ENCODE measurements at regions not wholly inside any gene's neighbourhood (a gene's known extent, or its start where the extent isn't known, plus 50 kb on each side); places are given as distances from the start of the nearest gene placed in this dataset.

- no peaks in the 10 kb centered on the region for H3K27me3 ChIP-seq
- no peak for DNase-seq (ENCODE audit: low spot score in 2 of 2)
- H3K36me3 ChIP-seq, result no peaks in the 10 kb centered on the region
- intact Hi-C loops (cut with DNase I; ENCODE audit: low total_unique reads), result no loop called here
- no peak overlapping the region for H3K4me3 ChIP-seq
- H3K9me3 ChIP-seq, result peaks cover 0 to 9% of the 10 kb centered on the region in 2 donors
- no peak overlapping the region for H3K27ac ChIP-seq
- no peaks in the 10 kb centered on the region for H3K4me1 ChIP-seq
- TF ChIP-seq CTCF (IDR thresholded peaks at IDR 0.05) (no peak), POLR2AphosphoS5 (IDR thresholded peaks at IDR 0.05) (no peak), POLR2A (IDR thresholded peaks at IDR 0.05) (no peak)
Observed at GRCh38 chr5:31090467-31090866, 103.0 kb upstream of the CDH6 start.

GRCh38 chr5:31086839-31087415 lies 106.6 kb upstream of the CDH6 start:
- TF ChIP-seq POLR2A (IDR thresholded peaks at IDR 0.05) (no peak), CTCF (IDR thresholded peaks at IDR 0.05) (no peak), POLR2AphosphoS5 (IDR thresholded peaks at IDR 0.05) (no peak)
- intact Hi-C loops (cut with DNase I; ENCODE audit: low total_unique reads), result no loop called here
- H3K4me1 ChIP-seq, result no peaks in the 10 kb centered on the region
- H3K27me3 ChIP-seq, result no peaks in the 10 kb centered on the region
- no peak overlapping the region for H3K27ac ChIP-seq
- H3K4me3 ChIP-seq, result no peak overlapping the region
- no peaks in the 10 kb centered on the region for H3K36me3 ChIP-seq
- no peaks in the 10 kb centered on the region for H3K9me3 ChIP-seq
- no peak for DNase-seq (ENCODE audit: low spot score in 2 of 2)

GRCh38 chr5:31084871-31085270 lies 108.6 kb upstream of the CDH6 start:
- no peaks in the 10 kb centered on the region for H3K9me3 ChIP-seq
- TF ChIP-seq POLR2AphosphoS5 (IDR thresholded peaks at IDR 0.05), result no peak
- TF ChIP-seq CTCF (IDR thresholded peaks at IDR 0.05), result no peak
- H3K27me3 ChIP-seq, result no peaks in the 10 kb centered on the region
- H3K36me3 ChIP-seq, result no peaks in the 10 kb centered on the region
- H3K4me1 ChIP-seq, result no peaks in the 10 kb centered on the region
- no peak for DNase-seq (ENCODE audit: low spot score in 2 of 2)
- H3K27ac ChIP-seq, result no peak overlapping the region
- H3K4me3 ChIP-seq, result no peak overlapping the region
- intact Hi-C loops (cut with DNase I; ENCODE audit: low total_unique reads), result no loop called here

- intact Hi-C loops (cut with DNase I; ENCODE audit: low total_unique reads), result no loop called here
- Histone ChIP-seq H3K4me1 (no peaks in the 10 kb centered on the region), H3K27ac (no peak overlapping the region), H3K36me3 (no peaks in the 10 kb centered on the region), H3K4me3 (no peak overlapping the region), H3K9me3 (no peaks in the 10 kb centered on the region), H3K27me3 (no peaks in the 10 kb centered on the region)
- TF ChIP-seq POLR2AphosphoS5 (IDR thresholded peaks at IDR 0.05), result no peak
- TF ChIP-seq POLR2A (IDR thresholded peaks at IDR 0.05), result no peak
- TF ChIP-seq CTCF (IDR thresholded peaks at IDR 0.05), result no peak
- DNase-seq (ENCODE audit: low spot score in 2 of 2), result no peak
Observed at GRCh38 chr5:31083364-31083763, 110.1 kb upstream of the CDH6 start.

- Histone ChIP-seq H3K4me1 (no peaks in the 10 kb centered on the region), H3K36me3 (no peaks in the 10 kb centered on the region), H3K9me3 (no peaks in the 10 kb centered on the region), H3K27ac (no peak overlapping the region), H3K27me3 (no peaks in the 10 kb centered on the region), H3K4me3 (no peak overlapping the region)
- intact Hi-C loops (cut with DNase I; ENCODE audit: low total_unique reads), result no loop called here
- TF ChIP-seq POLR2A (IDR thresholded peaks at IDR 0.05), result no peak
- no peak for TF ChIP-seq POLR2AphosphoS5 (IDR thresholded peaks at IDR 0.05)
- no peak for TF ChIP-seq CTCF (IDR thresholded peaks at IDR 0.05)
- no peak for DNase-seq (ENCODE audit: low spot score in 2 of 2)
Observed at GRCh38 chr5:31079668-31080067, 113.8 kb upstream of the CDH6 start.
